Sigmoid colon (tissue), 6 donors: ENCODE measurements at regions not wholly inside any gene's neighbourhood (a gene's known extent, or its start where the extent isn't known, plus 50 kb on each side); places are given as distances from the start of the nearest gene placed in this dataset.
"Not testable (repeated sequence)": the region's sequence is repeated elsewhere in the genome, so short reads cannot be mapped to it uniquely, and the experiment has no call there.

Experiments
- DNase-seq: peaks from one replicate; pipeline ENCODE4 v3.0.0-alpha.2; 2019
- H3K27ac ChIP-seq, 4 donors: fragments of 200-600 bp; sonication (generic); one replicate each; pipeline ENCODE4 v1.5.1; 2016 to 2019; ENCODE audit warnings: mild to moderate bottlenecking in 1 of 4
- H3K27me3 ChIP-seq, 3 donors: fragments of 200-600 bp; sonication (generic); one replicate each; pipeline ENCODE4 v1.5.1; 2019; ENCODE audit warnings: mild to moderate bottlenecking in 1 of 3
- H3K36me3 ChIP-seq, 4 donors: fragments of 200-600 bp; sonication (generic); one replicate each; pipeline ENCODE4 v1.5.1; 2016 to 2019
- H3K4me1 ChIP-seq, 4 donors: fragments of 200-600 bp; sonication (generic); one replicate each; pipeline ENCODE4 v1.5.1; 2017 to 2019
- H3K4me3 ChIP-seq, 4 donors: fragments of 200-600 bp; sonication (generic); one replicate each; pipeline ENCODE4 v1.5.1; 2017 to 2019; ENCODE audit warnings: mild to moderate bottlenecking in 2 of 4, moderate library complexity in 1 of 4
- H3K9me3 ChIP-seq, 4 donors: fragments of 200-600 bp in 3 of 4; sonication (generic) in 3 of 4; one replicate each; pipeline versions ENCODE4 v1.5.1 to v1.6.1; 2013 to 2019
- EP300 ChIP-seq, 4 donors: sonication (generic); formaldehyde crosslinking; IDR thresholded peaks; one replicate each; pipeline ENCODE4 v1.6.1; 2017; ENCODE audit warnings: antibody characterized with exemption in 4 of 4
- POLR2A ChIP-seq, 2 donors: fragments of 450-650 bp; IDR thresholded peaks; one replicate each; pipeline ENCODE4 v1.6.1; 2016; ENCODE audit warnings: antibody characterized with exemption in 2 of 2, mild to moderate bottlenecking in 2 of 2, moderate library complexity in 2 of 2
- POLR2AphosphoS5 ChIP-seq, 4 donors: sonication (generic); formaldehyde crosslinking; IDR thresholded peaks; one replicate each; pipeline ENCODE4 v1.6.1; 2017; ENCODE audit warnings: antibody characterized with exemption in 4 of 4
- WGBS, 2 donors: extraction: QIAGEN DNeasy Blood & Tissue Kit; methylation state at CpG; one replicate each; pipeline ENCODE4 v1.1.7; 2013; 5-methylcytosine and 5-hydroxymethylcytosine counted together
- intact Hi-C: fragments of 100-400 bp; cut with DNase I; formaldehyde crosslinking; loops from one replicate; pipeline ENCODE4 v1.15.1; 2023
- TF ChIP-seq, protein P1 (sequence below), 4 experiments: fragments of 450-650 bp in 3 of 4; fragments of 200-600 bp in 1 of 4; IDR thresholded peaks; one replicate each; pipeline ENCODE4 v1.5.1; 2016 to 2019; ENCODE audit warnings: antibody characterized with exemption in 4 of 4, mild to moderate bottlenecking in 3 of 4, moderate library complexity in 2 of 4
- donor health status: healthy with polysubstance abuse.
- donor health status: healthy.

DNA sequence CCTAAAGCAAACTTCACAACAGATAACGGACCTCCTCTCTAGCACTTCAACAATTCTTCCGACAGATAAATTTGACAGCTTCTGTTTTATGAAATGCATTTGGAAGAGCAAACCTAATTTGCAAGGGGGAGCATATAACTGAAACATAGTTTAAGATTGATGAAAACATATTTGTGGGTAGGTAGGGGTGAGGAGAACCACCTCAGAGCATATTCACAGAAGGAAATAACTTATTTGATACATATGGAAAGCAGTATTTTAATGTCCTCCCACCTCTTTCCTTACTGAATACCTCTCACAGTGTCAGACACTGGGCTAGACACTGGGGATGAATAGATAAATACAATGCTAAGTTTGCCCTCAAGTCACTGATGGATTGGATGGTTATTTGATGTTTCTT lies 384.8 kb downstream of the MAT2B start:
- Histone ChIP-seq H3K9me3 (no peaks in the 10 kb centered on the region), H3K4me1 (no peaks in the 10 kb centered on the region), H3K36me3 (no peaks in the 10 kb centered on the region), H3K27me3 (no peaks in the 10 kb centered on the region), H3K27ac (no peak overlapping the region), H3K4me3 (no peak overlapping the region)
- TF ChIP-seq EP300 (IDR thresholded peaks at IDR 0.05) (no peak), POLR2AphosphoS5 (IDR thresholded peaks at IDR 0.05) (no peak), POLR2A (IDR thresholded peaks at IDR 0.05) (no peak)
- TF ChIP-seq, protein P1, sequence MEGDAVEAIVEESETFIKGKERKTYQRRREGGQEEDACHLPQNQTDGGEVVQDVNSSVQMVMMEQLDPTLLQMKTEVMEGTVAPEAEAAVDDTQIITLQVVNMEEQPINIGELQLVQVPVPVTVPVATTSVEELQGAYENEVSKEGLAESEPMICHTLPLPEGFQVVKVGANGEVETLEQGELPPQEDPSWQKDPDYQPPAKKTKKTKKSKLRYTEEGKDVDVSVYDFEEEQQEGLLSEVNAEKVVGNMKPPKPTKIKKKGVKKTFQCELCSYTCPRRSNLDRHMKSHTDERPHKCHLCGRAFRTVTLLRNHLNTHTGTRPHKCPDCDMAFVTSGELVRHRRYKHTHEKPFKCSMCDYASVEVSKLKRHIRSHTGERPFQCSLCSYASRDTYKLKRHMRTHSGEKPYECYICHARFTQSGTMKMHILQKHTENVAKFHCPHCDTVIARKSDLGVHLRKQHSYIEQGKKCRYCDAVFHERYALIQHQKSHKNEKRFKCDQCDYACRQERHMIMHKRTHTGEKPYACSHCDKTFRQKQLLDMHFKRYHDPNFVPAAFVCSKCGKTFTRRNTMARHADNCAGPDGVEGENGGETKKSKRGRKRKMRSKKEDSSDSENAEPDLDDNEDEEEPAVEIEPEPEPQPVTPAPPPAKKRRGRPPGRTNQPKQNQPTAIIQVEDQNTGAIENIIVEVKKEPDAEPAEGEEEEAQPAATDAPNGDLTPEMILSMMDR (IDR thresholded peaks at IDR 0.05): no peak
- no peak for DNase-seq
- intact Hi-C loops: no loop called here
- 89 to 91% methylated on average over 2 of the region's 2 CpGs for WGBS, 2 donors

DNA sequence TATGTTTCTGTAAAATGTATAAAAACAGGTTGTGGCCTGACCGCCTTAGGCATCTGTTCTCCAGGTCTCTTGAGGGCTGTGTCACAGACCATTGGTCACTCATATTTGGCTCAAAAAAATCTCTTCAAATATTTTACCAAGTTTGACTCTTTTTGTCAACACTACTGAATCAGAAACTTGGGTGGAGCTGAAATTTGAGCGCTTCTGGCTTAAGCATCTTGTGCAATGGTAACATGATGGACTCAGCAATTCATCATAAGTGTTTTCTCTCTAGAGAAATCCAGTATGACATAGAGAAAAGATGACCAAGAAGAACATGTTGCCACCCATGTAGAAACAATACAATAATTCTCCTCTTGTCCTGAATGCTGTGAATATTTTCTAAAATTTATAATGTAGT lies 387.9 kb downstream of the MAT2B start:
- H3K27me3 ChIP-seq: no peaks in the 10 kb centered on the region
- H3K36me3 ChIP-seq: no peaks in the 10 kb centered on the region
- intact Hi-C loops: no loop called here
- H3K9me3 ChIP-seq: no peaks in the 10 kb centered on the region
- no peaks in the 10 kb centered on the region for H3K4me1 ChIP-seq
- H3K4me3 ChIP-seq: no peak overlapping the region
- WGBS, 2 donors: 91 to 93% methylated on average over 2 of the region's 2 CpGs
- DNase-seq: no peak
- H3K27ac ChIP-seq: no peak overlapping the region
- no peak for TF ChIP-seq POLR2A (IDR thresholded peaks at IDR 0.05)
- TF ChIP-seq EP300 (IDR thresholded peaks at IDR 0.05): no peak
- TF ChIP-seq POLR2AphosphoS5 (IDR thresholded peaks at IDR 0.05): no peak
- TF ChIP-seq, protein P1 (IDR thresholded peaks at IDR 0.05): no peak

DNA sequence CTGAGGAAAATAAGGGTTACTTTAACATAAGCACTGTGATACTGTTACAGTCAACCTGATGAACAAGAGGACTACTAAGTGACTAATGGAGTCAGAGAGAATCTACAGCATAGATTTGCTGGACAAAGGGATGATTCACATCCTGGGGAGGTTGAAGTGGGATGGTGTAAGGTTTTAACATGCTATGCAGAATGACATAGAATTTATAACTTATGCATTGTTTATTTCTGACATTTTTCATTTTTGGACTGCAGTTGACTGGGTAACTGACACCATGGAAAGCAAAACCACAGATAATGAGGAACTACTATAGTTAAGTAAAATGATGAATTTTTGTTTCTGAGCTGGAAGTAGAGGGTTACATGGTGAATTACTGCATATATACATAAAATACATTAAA lies 389.2 kb downstream of the MAT2B start:
- DNase-seq: no peak
- Histone ChIP-seq H3K9me3 (no peaks in the 10 kb centered on the region), H3K27me3 (no peaks in the 10 kb centered on the region), H3K36me3 (no peaks in the 10 kb centered on the region), H3K27ac (no peak overlapping the region), H3K4me1 (no peaks in the 10 kb centered on the region), H3K4me3 (no peak overlapping the region)
- no peak for TF ChIP-seq POLR2AphosphoS5 (IDR thresholded peaks at IDR 0.05)
- TF ChIP-seq, protein P1 (IDR thresholded peaks at IDR 0.05): no peak
- TF ChIP-seq EP300 (IDR thresholded peaks at IDR 0.05): no peak
- TF ChIP-seq POLR2A (IDR thresholded peaks at IDR 0.05): no peak
- intact Hi-C loops: no loop called here

DNA sequence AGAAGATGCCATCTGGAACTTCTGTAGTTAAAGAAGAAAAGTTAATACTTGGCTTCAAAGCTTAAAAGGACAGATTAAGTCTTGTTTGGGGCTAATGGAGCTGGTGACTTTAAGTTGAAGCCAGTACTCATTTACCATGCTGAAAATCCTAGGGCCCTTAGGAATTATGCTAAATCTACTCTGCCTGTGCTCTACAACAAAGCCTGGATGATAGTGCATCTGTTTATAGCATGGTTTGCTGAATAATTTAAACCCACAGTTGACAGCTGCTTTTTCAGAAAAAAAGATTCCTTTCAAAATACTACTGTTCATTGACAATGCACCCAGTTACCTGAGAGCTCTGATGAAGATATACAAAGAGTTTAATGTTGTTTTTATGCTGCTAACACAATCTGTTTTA lies 393.5 kb downstream of the MAT2B start:
- Histone ChIP-seq H3K4me3 (no peak overlapping the region), H3K36me3 (no peaks in the 10 kb centered on the region), H3K9me3 (peaks cover 0 to 9% (median 3%) of the 10 kb centered on the region in 4 donors), H3K4me1 (no peaks in the 10 kb centered on the region), H3K27ac (no peak overlapping the region), H3K27me3 (no peaks in the 10 kb centered on the region)
- DNase-seq: no peak
- no peak for TF ChIP-seq EP300 (IDR thresholded peaks at IDR 0.05)
- no peak for TF ChIP-seq POLR2AphosphoS5 (IDR thresholded peaks at IDR 0.05)
- no peak for TF ChIP-seq POLR2A (IDR thresholded peaks at IDR 0.05)
- TF ChIP-seq, protein P1 (IDR thresholded peaks at IDR 0.05): no peak
- intact Hi-C loops: no loop called here

DNA sequence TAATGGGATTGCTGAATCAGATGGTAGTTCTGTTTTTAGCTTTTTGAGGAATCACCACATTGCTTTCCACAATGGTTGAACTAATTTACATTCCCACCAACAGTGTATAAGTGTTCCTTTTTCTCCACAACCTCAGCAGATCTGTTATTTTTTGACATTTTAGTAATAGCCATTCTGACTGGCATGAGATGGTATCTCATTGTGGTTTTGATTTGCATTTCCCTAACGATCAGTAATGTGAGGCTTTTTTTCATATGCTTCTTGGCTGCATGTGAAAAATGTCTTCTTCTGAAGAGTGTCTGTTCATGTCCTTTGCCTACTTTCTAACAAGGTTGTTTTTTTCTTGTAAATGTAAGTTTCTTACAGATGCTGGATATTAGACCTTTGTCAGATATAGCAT lies 402.4 kb downstream of the MAT2B start:
- H3K27me3 ChIP-seq, H3K27ac ChIP-seq, H3K9me3 ChIP-seq, DNase-seq, H3K36me3 ChIP-seq, intact Hi-C loops, H3K4me3 ChIP-seq, H3K4me1 ChIP-seq: not testable (repeated sequence)
- 57 to 85% methylated on average over 1 of the region's 1 CpG for WGBS, 2 donors
